Suppressor macrophage treated with lipopolysaccharide for 4 hours (primary cell): ENCODE measurements at regions not wholly inside any gene's neighbourhood (a gene's known extent, or its start where the extent isn't known, plus 50 kb on each side); places are given as distances from the start of the nearest gene placed in this dataset.

ENCODE experiments used
- DNase-seq: peaks from one replicate; pipeline ENCODE4 v3.0.0-alpha.2; 2020

DNA sequence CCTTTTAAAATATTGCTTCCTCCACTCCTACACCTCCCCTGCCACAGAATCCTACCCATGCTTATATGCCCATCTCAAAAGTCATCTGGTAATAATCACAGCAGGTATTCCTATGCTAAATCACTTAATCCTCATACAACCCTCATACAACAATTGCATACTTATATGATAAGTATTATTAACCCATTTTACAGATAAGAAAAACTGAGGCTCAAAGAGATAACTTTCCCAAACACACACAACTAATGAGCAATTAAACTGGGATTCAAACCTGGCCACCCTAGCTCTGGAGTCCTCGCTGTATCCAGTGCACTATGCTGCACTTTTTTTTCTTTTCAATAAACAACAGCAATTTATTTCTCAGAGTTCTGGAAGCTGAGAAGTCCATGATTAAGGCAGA lies 99.8 kb upstream of the TSPAN5 start:
- no peak for DNase-seq

DNA sequence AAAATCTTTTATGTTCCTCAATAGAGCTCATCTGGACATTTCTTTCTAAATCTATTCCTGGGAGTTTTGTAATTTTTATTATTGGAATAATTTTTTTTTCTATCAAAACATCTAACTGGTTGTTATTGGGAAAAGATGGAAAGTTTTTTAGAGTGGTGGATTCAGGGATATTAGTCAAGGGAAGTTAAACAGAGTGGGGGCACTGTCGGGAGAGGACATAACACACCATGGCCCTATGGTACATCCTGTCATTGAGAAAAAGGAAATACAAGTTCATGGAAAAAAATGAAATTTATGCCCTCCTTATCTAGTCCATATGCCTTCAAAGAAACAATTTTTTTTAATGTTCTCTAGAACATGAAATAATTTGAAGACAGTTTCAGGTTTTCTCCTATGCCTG lies 96.3 kb upstream of the TSPAN5 start:
- no peak for DNase-seq

DNA sequence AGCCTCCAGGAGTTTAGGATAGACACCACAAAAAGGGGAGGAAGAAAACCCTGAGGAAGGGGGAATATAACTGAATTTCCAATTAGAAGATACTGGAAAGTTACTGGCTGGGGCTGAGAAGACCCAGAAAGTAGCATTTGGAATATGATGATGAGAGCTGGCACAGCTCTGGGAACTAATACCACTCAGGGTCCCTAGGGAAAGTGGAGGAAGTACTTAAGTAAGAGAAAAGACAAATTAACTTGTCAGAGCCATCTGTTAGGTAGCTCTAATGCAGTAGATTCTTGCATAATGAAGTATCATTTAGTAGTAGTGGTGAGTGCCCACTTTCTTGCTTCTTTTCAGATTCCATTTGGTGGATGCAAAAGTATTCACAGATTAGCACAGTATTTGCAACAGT lies 90.8 kb upstream of the TSPAN5 start:
- DNase-seq, result no peak

DNA sequence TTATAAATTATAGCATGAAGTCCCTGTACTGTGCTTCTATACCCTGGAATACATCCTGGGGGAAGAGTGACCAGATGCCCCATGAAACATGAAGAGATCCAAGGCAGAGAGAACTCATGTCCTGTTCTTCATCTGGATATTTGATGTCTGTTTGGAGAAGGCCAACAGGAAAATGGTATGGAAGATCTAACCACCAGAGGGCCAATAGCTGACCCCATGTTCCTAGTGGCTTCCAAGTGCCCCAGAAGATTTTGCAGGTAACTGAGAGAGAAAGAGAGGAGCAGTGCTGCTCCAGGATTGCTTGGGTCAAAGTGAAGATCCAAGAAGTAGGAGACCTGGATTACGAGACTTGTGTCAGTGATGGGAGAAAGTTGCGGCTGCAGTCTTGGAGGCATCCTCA lies 90.2 kb upstream of the TSPAN5 start:
- DNase-seq, result no peak

DNA sequence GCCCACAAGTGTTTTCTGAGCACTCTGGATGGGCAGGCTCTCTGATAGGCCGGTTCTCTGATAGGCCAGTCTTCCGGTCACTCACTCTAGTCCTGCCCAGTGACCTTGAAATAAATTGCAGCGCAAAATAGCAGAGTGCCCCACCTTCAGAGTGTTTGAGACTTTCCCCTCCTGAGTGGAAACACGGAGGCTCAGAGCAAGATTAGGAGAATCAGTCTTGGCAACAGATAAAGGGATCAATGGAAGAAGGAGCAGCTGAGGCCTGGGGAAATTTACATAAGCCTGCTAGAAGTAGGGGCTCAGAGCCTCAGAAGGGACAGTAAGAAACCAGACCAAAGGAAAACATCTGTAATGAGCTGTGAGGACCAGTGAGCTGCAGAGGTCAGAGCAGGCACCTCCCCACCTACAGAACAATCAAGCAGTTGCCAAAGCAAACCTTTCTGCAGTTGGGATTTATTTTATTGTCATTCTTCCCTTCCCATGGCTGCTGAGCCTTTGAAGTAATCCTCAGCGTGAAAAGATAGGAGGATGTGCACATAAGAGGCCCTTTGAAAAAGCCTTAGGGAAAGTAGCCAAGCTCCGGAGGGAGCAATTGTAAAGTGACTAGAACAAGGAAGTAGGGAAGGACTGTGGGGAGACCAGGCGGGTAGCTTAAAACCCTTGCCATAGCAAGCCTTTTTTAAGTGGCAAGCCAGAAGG lies 89.1 kb upstream of the TSPAN5 start:
- DNase-seq, result no peak

DNA sequence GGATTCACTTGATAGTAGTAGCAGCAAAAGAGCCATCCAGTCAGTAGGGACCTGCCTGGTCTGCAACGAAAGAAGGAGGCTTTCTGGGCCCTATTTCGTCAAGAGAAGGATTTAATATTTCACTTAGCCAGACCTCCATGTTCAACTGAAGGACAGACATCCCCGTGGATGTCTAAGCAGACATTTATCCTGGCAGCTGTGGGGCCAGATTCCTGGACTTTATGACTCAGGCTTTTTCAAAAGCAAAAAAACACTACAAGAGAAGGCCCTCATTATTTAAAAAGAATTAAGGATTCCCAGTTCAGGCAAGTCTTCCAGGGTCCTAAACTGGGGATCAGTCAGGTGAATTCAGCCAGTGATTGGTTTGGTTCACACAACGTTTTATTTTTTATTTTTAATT lies 88.5 kb upstream of the TSPAN5 start:
- DNase-seq, result no peak

DNA sequence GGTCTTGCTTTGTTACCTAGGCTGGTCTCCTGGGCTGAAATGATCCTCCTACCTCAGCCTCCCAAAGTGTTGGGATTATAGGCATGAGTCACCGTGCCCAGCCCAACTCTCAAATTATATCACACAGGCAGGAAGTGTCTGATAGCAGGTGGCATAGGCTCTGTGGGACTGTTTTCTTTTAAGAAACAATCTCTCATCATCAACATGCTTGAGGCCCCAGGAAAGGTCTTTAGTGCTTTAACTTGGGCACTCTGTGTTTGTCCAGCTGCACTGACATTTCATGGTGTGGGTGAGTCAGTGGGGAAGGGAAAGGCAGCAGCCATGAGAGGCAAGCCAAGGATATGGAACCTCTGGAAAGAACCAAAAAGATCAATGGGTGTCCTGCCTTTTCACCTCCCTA lies 88.1 kb upstream of the TSPAN5 start:
- DNase-seq, result no peak

DNA sequence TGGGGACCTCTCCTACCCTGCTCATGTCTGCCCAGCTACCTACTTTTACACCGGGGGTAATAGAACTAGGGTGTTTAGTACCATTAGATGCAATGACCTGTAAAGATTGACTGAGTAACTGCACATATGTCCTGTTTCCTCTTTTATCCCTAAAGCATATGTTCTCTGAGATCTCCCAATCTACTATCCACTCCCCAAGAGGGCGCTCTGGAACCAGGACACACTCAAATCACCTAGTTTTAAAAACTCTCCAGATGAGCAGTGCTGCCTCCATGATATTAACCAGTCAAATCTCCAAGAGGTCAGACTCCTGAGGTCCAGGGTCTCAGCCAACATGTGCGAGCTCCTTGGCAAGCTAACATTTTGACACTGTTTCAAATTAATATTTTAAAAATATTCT lies 87.0 kb upstream of the TSPAN5 start:
- DNase-seq, result peak; percentile 5

DNA sequence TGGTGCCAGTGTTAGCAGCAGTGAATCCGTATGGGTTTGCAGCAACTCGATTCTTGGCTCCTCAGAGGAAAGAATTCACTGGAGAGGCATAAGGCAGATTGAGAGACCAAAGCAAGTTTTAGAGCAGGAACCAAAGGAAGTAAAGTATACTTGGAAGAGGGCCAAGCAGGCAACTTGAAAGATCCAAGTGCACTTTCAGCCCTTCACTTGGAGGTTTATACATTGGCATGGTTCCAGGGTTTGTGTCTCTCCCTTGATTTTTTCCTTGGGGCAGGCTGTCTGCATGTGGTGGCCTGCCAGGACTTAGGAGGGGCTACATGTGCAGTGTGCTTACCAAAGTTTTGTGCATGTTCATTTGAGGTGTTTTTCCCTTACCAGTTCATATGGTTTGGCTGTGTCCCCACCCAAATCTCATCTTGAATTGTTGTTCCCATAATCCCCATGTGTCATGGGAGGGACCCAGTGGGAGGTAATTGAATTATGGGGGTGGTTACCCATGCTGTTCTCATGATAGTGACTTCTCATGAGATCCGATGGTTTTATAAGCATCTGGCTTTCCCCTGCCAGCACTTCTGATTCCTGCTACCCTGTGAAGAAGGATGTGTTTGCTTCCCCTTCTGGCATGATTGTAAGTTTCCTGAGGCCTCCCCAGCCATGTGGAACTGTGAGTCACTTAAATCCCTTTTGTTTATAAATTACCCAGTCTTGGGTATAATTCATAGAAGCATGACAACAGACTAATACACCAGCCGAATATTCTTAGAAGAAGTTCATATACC lies 86.2 kb upstream of the TSPAN5 start:
- no peak for DNase-seq

DNA sequence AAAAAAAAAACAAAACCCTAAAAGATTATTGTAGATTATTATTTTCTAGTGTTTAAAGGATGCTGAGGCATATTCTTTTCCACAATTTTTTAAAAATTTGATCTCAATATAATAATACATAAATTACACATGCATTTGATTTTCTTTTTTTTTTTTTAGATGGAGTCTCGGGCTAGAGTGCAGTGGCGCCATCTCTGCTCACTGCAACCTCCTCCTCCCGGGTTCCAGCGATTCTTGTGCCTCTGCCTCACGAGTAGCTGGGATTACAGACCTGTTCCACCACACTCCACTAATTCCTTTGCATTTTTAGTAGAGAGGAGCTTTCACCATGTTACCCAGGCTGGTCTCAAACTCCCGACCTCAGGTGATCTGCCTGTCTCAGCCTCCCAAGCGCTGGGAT lies 83.5 kb upstream of the TSPAN5 start:
- DNase-seq, result no peak

DNA sequence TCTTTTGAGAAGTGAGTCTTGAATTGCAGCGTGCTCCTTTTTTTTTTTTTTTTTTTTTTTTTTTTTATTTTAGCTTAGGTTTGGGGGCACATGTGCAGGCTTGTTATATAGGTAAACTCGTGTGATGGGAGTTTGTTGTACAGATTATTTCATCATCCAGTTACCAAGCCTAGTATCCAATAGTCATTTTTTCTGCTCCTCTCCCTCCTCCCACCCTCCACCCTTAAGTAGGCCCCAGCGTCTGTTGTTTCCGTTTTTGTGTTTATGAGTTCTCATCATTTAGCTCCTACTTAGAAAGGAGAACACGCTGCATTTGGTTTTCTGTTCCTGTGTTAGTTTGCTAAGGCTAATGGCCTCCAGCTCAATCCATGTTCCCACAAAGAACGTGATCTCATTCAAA lies 81.3 kb upstream of the TSPAN5 start:
- no peak for DNase-seq

DNA sequence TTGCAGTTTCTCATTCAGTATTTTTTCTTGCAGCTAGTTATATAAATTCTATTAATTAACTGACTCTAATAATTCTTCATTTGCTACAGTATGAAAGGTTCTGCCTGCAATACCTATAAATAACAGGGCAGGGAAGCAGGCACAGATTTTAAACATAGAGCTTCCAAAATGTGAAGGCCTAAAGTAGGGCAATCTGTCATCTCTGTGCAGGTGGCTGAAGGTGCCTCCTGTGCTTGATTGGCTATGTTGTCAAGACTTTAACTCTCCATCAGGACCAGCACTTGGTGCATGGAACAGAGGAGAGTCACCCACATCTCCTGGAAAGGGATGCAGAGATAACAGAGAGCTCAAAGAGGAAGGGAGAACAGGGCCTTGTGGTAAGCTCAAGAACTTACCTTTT lies 75.2 kb upstream of the TSPAN5 start:
- DNase-seq, result no peak

DNA sequence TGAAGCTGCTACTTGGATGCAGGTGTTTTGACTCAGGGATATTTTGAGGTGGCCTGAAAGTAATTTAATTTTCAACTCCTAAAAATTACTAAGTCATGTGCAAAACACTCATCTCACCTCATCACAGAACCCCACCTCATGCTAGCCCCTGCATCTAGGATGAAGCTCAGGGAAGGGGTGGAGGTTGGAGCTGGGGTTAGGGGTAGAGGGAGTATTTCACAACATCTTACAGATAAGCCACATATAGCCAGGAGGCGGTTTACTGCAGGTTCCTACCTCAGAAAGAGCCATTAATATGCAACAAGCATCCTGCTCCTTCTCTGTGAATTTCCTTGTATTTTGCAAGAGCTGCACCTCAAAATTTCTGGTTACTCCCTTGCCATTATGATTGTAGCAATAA lies 70.5 kb upstream of the TSPAN5 start:
- DNase-seq, result no peak

DNA sequence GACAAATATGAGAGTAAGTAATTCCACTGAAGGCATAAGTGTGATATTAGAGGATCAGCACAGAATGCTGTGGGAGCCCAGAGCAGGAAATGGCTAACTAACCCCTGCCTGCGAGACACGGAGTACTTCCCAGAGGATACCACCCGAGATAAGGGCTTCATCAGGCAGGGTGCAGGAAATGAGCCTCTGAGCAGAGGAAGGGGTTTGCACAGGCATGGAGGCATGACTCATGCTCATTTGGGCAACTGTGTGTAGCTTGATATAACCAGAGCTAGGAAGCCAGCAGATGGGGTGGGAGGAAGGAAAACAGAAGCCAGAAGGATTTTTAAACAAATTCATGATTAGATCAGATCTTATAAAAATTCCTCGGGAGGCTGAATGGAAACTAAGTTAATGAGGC lies 70.0 kb upstream of the TSPAN5 start:
- DNase-seq, result peak; percentile 3

DNA sequence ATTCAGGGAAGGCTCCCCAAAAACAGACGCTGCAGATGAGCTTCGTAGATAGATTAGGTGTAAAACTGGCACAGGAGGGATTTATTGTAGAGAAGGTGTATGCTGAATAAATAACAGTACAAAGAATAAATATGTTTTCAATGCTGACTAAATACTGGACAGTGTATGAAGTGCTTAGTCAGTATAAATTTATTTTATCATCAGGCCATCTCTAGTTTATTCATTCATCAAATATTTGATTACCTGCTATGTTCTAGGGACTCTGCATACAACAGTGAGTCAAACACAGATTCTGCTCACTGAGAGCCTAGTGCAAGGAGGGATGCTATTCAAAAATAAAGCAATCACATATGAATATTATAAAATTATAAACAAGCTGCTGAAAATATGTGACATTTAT lies 63.6 kb upstream of the TSPAN5 start:
- no peak for DNase-seq

DNA sequence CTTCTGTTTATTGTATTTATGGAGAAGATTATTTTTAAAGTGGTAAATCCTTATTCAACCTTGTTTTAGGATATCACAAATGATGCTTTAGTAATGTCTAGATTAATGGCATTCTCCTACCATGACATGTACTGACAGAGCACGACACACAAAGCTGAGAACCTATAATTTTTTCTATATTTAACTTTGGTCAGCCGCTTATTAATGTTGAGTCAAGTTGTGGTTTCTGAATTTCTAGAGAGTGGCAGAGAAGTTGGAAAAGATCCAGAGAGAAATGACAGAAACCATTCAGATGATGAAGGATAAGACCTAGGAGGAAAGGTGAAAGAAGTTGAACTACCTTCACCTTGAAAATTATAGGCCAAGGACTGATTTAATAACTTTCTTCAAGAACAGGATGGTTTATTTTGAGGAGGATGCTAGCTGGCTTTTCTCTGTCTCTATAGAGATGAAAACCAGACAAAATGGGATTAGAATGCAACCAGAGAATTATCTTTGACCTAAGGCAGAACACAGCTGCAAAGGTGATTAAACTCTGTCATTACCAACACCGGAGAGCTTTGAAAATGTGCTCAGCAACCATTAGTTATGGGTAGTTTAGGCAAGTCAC lies 62.6 kb upstream of the TSPAN5 start:
- DNase-seq, result no peak

DNA sequence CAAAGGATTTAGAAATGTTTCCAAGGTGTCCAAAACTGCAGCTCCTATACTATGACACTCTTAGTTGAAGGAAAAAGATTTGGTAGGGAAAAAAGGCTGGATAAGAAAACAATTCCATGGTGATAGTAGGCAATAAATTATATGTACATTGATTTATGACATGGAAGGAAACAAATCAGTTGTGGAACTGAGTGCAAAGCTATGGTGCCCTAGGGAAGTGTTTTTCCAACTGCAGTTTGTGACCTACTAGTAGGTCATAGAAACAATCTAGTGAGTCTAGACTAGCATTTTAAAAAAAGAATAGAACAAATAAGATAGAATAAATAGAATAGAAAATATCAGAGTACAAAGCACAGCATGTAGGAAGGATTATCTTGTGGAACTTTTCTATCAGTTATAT lies 58.4 kb upstream of the TSPAN5 start:
- no peak for DNase-seq

DNA sequence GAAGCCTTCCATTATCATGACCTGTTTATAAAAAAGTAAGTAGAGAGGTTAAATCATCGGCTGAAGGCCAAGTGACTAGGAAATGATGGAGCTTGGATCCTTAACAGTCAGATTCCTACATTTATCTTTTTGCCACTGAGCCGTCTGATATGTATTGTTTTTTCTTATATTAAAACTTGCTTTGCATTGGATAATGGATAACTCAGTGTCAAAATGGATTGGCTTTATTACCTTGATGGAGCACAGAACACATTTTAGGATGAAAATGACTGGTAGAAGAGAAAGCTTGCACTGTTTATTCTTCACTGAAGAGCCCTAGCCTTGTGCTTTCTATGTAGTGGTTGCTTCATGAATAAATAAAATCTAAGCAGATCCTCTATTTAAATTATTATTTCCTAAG lies 54.2 kb upstream of the TSPAN5 start:
- no peak for DNase-seq

DNA sequence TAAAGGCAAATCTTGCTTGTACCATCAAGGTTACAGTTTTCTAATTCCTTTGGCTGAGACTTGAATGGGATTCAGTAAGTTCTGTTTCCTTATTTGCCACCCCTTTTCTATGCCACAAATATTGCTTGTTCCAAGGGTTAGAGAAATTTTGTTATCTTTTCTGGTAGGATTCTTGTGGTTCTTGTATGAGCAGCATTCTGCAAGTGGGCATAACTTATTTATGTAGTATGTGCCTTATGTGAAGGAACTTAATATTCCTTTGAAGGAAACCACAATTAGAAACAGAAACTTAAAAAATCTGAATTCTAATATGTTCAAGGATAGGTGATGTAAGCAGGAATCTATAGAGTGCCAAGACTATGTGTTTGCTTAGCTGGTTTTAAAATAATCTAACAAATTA lies 53.1 kb upstream of the TSPAN5 start:
- no peak for DNase-seq

DNA sequence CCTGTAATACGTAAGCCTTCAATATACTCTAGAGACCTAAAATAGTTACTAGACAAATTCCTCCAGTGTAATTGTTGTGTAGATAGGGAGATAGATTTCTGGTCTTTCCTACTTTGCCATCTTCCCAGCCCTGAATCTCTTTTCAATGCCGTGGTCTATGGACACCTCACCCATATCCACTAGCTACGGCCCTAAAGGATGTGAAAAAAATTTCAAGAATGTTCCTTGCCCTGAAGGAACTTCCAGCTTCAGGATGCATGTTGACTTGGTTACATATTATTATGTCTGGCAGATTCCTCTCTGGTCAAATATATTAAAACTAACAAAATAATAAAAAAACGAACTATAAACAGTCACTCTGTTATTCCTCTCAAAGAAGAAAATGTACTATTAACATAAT lies 52.4 kb upstream of the TSPAN5 start:
- DNase-seq, result no peak
